ENCODE measurements at regions not wholly inside any gene's neighbourhood (a gene's known extent, or its start where the extent isn't known, plus 50 kb on each side); places are given as distances from the start of the nearest gene placed in this dataset.

- no peak for TF ChIP-seq CTCF (IDR thresholded peaks at IDR 0.05)
- TF ChIP-seq ZFX (IDR thresholded peaks at IDR 0.05; ENCODE audit: borderline replicate concordance), result no peak
Measured at GRCh38 chr2:15053542-15053941, 421.0 kb downstream of the LRATD1 start.

Data from 22Rv1 (cell line).